H9 (cell line): ENCODE measurements at regions not wholly inside any gene's neighbourhood (a gene's known extent, or its start where the extent isn't known, plus 50 kb on each side); places are given as distances from the start of the nearest gene placed in this dataset.

Source experiments
- DNase-seq: peaks from one replicate; pipeline ENCODE4 v3.0.0-alpha.2; 2017
- H2AFZ ChIP-seq: one replicate; pipeline ENCODE4 v1.6.1; 2013; ENCODE audit warnings: mild to moderate bottlenecking, low read length, control low read depth, moderate library complexity
- H2AK5ac ChIP-seq: 2 replicates; pipeline ENCODE4 v1.6.1; 2013; ENCODE audit warnings: low read length, control low read depth, mixed read lengths; ENCODE audit not compliant: insufficient read length
- H2BK120ac ChIP-seq: one replicate; pipeline ENCODE4 v1.6.1; 2013; ENCODE audit warnings: low read depth, mild to moderate bottlenecking, low read length, control low read depth, inconsistent platforms; ENCODE audit not compliant: poor library complexity, severe bottlenecking
- H2BK12ac ChIP-seq: 2 replicates; pipeline ENCODE4 v1.6.1; 2013; ENCODE audit warnings: low read length, control low read depth, mixed read lengths, low read depth; ENCODE audit not compliant: insufficient read length
- H2BK15ac ChIP-seq: 2 replicates; pipeline ENCODE4 v1.6.1; 2013; ENCODE audit warnings: low read depth, low read length, control low read depth
- H2BK20ac ChIP-seq: one replicate; pipeline ENCODE4 v1.6.1; 2013; ENCODE audit warnings: low read depth, mild to moderate bottlenecking, low read length, control low read depth, inconsistent platforms; ENCODE audit not compliant: poor library complexity, severe bottlenecking
- H2BK5ac ChIP-seq: 2 replicates; pipeline ENCODE4 v1.6.1; 2013; ENCODE audit warnings: low read length, control low read depth, mixed read lengths; ENCODE audit not compliant: insufficient read length
- H3K14ac ChIP-seq: 2 replicates; pipeline ENCODE4 v1.6.1; 2013; ENCODE audit warnings: low read length, control low read depth; ENCODE audit not compliant: insufficient read depth
- H3K18ac ChIP-seq: 2 replicates; pipeline ENCODE4 v1.6.1; 2013; ENCODE audit warnings: low read depth, mild to moderate bottlenecking, mixed read lengths, low read length, control low read depth; ENCODE audit not compliant: insufficient read length
- H3K23ac ChIP-seq: 2 replicates; pipeline ENCODE4 v1.6.1; 2013; ENCODE audit warnings: low read length, control low read depth, mixed read lengths, low read depth; ENCODE audit not compliant: insufficient read length
- H3K23me2 ChIP-seq: 2 replicates; pipeline ENCODE4 v1.6.1; 2013; ENCODE audit warnings: low read depth, mild to moderate bottlenecking, mixed read lengths, low read length, control low read depth; ENCODE audit not compliant: insufficient read length, poor library complexity, severe bottlenecking
- H3K27ac ChIP-seq: 2 replicates; pipeline ENCODE4 v1.5.1; 2013; ENCODE audit warnings: low read length, control low read depth, mixed read lengths, low read depth; ENCODE audit not compliant: insufficient read length
- H3K27me3 ChIP-seq: 2 replicates; pipeline ENCODE4 v1.6.1; 2013; ENCODE audit warnings: low read length, control low read depth, inconsistent platforms; ENCODE audit not compliant: insufficient read depth
- H3K4ac ChIP-seq: 2 replicates; pipeline ENCODE4 v1.6.1; 2013; ENCODE audit warnings: low read depth, mild to moderate bottlenecking, control low read depth, inconsistent platforms, low read length, moderate library complexity
- H3K4me1 ChIP-seq: 2 replicates; pipeline ENCODE4 v1.6.1; 2013; ENCODE audit warnings: low read length, control low read depth, inconsistent platforms; ENCODE audit not compliant: insufficient read depth
- H3K4me2 ChIP-seq: 2 replicates; pipeline ENCODE4 v1.6.1; 2013; ENCODE audit warnings: low read length, control low read depth, mixed read lengths; ENCODE audit not compliant: insufficient read length, insufficient read depth
- H3K56ac ChIP-seq: 2 replicates; pipeline ENCODE4 v1.6.1; 2013; ENCODE audit warnings: low read depth, mild to moderate bottlenecking, mixed read lengths, low read length, control low read depth; ENCODE audit not compliant: insufficient read length
- H3K79me1 ChIP-seq: 2 replicates; pipeline ENCODE4 v1.6.1; 2013; ENCODE audit warnings: low read depth, mild to moderate bottlenecking, moderate library complexity, low read length, control low read depth, inconsistent platforms; ENCODE audit not compliant: insufficient read depth, poor library complexity, severe bottlenecking
- H3K79me2 ChIP-seq: 2 replicates; pipeline ENCODE4 v1.6.1; 2013; ENCODE audit warnings: low read length, control low read depth, inconsistent platforms; ENCODE audit not compliant: insufficient read depth
- H3K9ac ChIP-seq: 2 replicates; pipeline ENCODE4 v1.6.1; 2013; ENCODE audit warnings: low read length, control low read depth, mixed read lengths; ENCODE audit not compliant: insufficient read length; ENCODE audit errors: extremely low read depth
- H3K9me3 ChIP-seq: one replicate; pipeline ENCODE4 v1.6.1; 2013; ENCODE audit warnings: low read depth, low read length, inconsistent platforms; ENCODE audit not compliant: control insufficient read depth
- H3T11ph ChIP-seq: one replicate; pipeline ENCODE4 v1.6.1; 2013; ENCODE audit warnings: mild to moderate bottlenecking, low read length, control low read depth, inconsistent platforms
- H4K20me1 ChIP-seq: one replicate; pipeline ENCODE4 v1.6.1; 2013; ENCODE audit not compliant: control insufficient read depth, insufficient read length, insufficient read depth
- H4K5ac ChIP-seq: 2 replicates; pipeline ENCODE4 v1.6.1; 2013; ENCODE audit warnings: low read depth, mild to moderate bottlenecking, mixed read lengths, low read length, control low read depth; ENCODE audit not compliant: insufficient read length
- H4K8ac ChIP-seq: replicated peaks from 2 replicates; pipeline ENCODE4 v1.6.1; 2013; ENCODE audit warnings: low read length, control low read depth, mixed read lengths, low read depth; ENCODE audit not compliant: insufficient read length
- H4K91ac ChIP-seq: 2 replicates; pipeline ENCODE4 v1.6.1; 2013; ENCODE audit warnings: low read depth, mild to moderate bottlenecking, moderate library complexity, mixed read lengths, low read length, control low read depth; ENCODE audit not compliant: insufficient read length
- H3K27ac Mint-ChIP-seq, 3 experiments: 2 replicates in 2 of 3; 3 replicates in 1 of 3; pipeline ENCODE4 v1.8.0; 2020 to 2021; ENCODE audit warnings: mixed read lengths in 3 of 3, mild to moderate bottlenecking in 1 of 3, moderate library complexity in 1 of 3
- H3K27me3 Mint-ChIP-seq: 2 replicates; pipeline ENCODE4 v1.8.0; 2021; ENCODE audit warnings: low read depth, mild to moderate bottlenecking, moderate library complexity, mixed read lengths
- H3K36me3 Mint-ChIP-seq, 3 experiments: 2 replicates in 2 of 3; 3 replicates in 1 of 3; pipeline ENCODE4 v1.8.0; 2020 to 2021; ENCODE audit warnings: low read depth in 3 of 3, mixed read lengths in 3 of 3; ENCODE audit not compliant: insufficient read depth in 1 of 3
- H3K4me1 Mint-ChIP-seq, 2 experiments: 2 replicates each; pipeline ENCODE4 v1.8.0; 2020; ENCODE audit warnings: mixed read lengths in 2 of 2
- H3K4me3 Mint-ChIP-seq, 2 experiments: 2 replicates in 1 of 2; 3 replicates in 1 of 2; pipeline ENCODE4 v1.8.0; 2020 to 2021; ENCODE audit warnings: mild to moderate bottlenecking in 2 of 2, mixed read lengths in 2 of 2, moderate library complexity in 1 of 2
- H3K9me3 Mint-ChIP-seq, 2 experiments: 2 replicates in 1 of 2; 3 replicates in 1 of 2; pipeline ENCODE4 v1.8.0; 2020; ENCODE audit warnings: mild to moderate bottlenecking in 2 of 2, mixed read lengths in 2 of 2, moderate library complexity in 1 of 2
- CTCF ChIP-seq: fragments of 200-600 bp; sonication (generic); conservative IDR thresholded peaks from 3 replicates; pipeline ENCODE4 v1.8.0; 2021; ENCODE audit warnings: antibody characterized with exemption, mild to moderate bottlenecking
- WGBS: extraction: QIAGEN DNeasy Blood & Tissue Kit; methylation state at CpG from one replicate; pipeline ENCODE4 v1.1.7; 2013; ENCODE audit warnings: missing lambda C conversion rate, low lambda C conversion rate, mixed read lengths; ENCODE audit not compliant: insufficient read length; ENCODE audit errors: extremely low coverage; 5-methylcytosine and 5-hydroxymethylcytosine counted together

DNA sequence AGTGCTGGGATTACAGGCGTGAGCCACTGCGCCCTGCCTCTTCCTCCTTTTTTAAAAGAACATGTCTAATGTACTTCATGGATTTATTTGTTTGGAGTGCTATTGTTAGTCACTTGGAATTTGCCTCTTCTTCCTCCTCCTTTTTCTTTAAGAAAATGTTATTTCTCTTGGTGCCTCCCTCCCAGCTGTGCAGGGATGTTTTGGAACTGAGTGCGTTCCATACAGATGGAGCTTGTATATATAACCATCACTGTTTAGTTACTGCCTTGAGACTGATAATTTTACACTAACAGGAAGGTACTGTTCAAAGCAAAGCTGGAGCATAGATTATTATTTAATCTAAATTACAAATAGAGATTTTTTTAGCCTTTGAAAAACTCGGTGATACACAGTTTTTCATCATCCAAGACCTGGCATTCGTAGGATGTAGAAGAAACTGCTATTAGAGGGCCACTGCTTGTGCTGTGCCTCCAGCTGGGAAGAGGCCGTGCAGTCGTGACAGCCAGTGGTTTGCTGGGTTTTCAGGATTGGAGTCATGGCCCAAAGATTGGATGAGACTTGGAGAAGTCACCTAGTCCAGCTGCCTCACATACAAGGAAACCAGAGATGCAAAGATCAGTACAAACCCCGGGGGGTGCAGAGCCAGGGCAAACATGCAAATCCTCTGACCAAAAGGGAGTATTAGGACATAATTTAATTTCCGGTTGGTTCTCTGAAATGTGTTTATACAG, 123.1 kb downstream of the PLEKHG1 start:
- Histone ChIP-seq H2BK15ac (no peak overlapping the region), H3K18ac (no peak overlapping the region), H3K23ac (no peak overlapping the region), H4K20me1 (no peaks in the 10 kb centered on the region), H3K9ac (no peak overlapping the region), H2BK120ac (no peak overlapping the region), H3K14ac (no peak overlapping the region), H3K27me3 (no peaks in the 10 kb centered on the region), H4K91ac (no peak overlapping the region), H2BK12ac (no peak overlapping the region), H2AFZ (no peak overlapping the region), H3K79me2 (no peaks in the 10 kb centered on the region), H3K9me3 (no peaks in the 10 kb centered on the region), H3K56ac (no peak overlapping the region), H3K23me2 (no peaks in the 10 kb centered on the region), H3T11ph (no peak overlapping the region), H4K5ac (no peak overlapping the region), H3K79me1 (no peaks in the 10 kb centered on the region), H3K4ac (no peak overlapping the region), H2BK5ac (no peak overlapping the region), H4K8ac (no peak overlapping the region), H3K4me2 (no peak overlapping the region), H2AK5ac (no peak overlapping the region), H3K27ac (no peak overlapping the region), H3K4me1 (peaks cover 9% of the 10 kb centered on the region; the same call in 1 of the 2 replicates), H2BK20ac (no peak overlapping the region)
- Mint-ChIP-seq H3K36me3 (no peaks in the 10 kb centered on the region), H3K4me1 (peaks cover 12 to 15% of the 10 kb centered on the region in 2 experiments), H3K9me3 (no peaks in the 10 kb centered on the region), H3K4me3 (no peak overlapping the region), H3K27me3 (no peaks in the 10 kb centered on the region; the same call in 1 of the 2 replicates), H3K27ac (no peak overlapping the region)
- no peak for DNase-seq
- TF ChIP-seq CTCF, result no peak
- WGBS, result no CpG with 5 or more reads among the region's 9 CpGs
